Stimulated activated CD4-positive, alpha-beta T cell treated with anti-CD3 and anti-CD28 coated beads, Interleukin-1b, Interleukin-23, amount 100 ng/mL, for 48 hours (primary cell): ENCODE measurements at regions not wholly inside any gene's neighbourhood (a gene's known extent, or its start where the extent isn't known, plus 50 kb on each side); places are given as distances from the start of the nearest gene placed in this dataset.

ENCODE experiments used
- DNase-seq: peaks from one replicate; pipeline ENCODE4 v3.0.0-alpha.2; 2020

GRCh38 chr22:44590291-44590690 is 92.3 kb upstream of the RTL6 start:
- no peak for DNase-seq

GRCh38 chr22:44589831-44590230 is 91.8 kb upstream of the RTL6 start:
- no peak for DNase-seq

- DNase-seq = no peak
Measured at GRCh38 chr22:44588348-44588747, 90.3 kb upstream of the RTL6 start.

GRCh38 chr22:44587737-44588310 is 89.8 kb upstream of the RTL6 start:
- no peak for DNase-seq

GRCh38 chr22:44586999-44587736 is 89.1 kb upstream of the RTL6 start:
- no peak for DNase-seq

- DNase-seq = no peak
Measured at GRCh38 chr22:44586351-44586990, 88.4 kb upstream of the RTL6 start.

- DNase-seq = no peak
Measured at GRCh38 chr22:44585559-44586350, 87.7 kb upstream of the RTL6 start.

GRCh38 chr22:44584256-44584902 is 86.3 kb upstream of the RTL6 start:
- DNase-seq = no peak

- no peak for DNase-seq
Measured at GRCh38 chr22:44583854-44584253, 85.8 kb upstream of the RTL6 start.

GRCh38 chr22:44583061-44583760 is 85.2 kb upstream of the RTL6 start:
- no peak for DNase-seq

- no peak for DNase-seq
Measured at GRCh38 chr22:44582016-44582415, 84.0 kb upstream of the RTL6 start.

GRCh38 chr22:44581096-44581435 is 83.0 kb upstream of the RTL6 start:
- DNase-seq = no peak

- no peak for DNase-seq
Measured at GRCh38 chr22:44580176-44581095, 82.4 kb upstream of the RTL6 start.

GRCh38 chr22:44578516-44579230 is 80.6 kb upstream of the RTL6 start:
- DNase-seq = no peak

GRCh38 chr22:44578110-44578457 is 80.1 kb upstream of the RTL6 start:
- DNase-seq = no peak

- no peak for DNase-seq
Measured at GRCh38 chr22:44577391-44578109, 79.5 kb upstream of the RTL6 start.

GRCh38 chr22:44576311-44577260 is 78.6 kb upstream of the RTL6 start:
- DNase-seq = no peak

GRCh38 chr22:44575381-44576268 is 77.6 kb upstream of the RTL6 start:
- DNase-seq = no peak
